OCI-M1 (cell line): ENCODE measurements at regions not wholly inside any gene's neighbourhood (a gene's known extent, or its start where the extent isn't known, plus 50 kb on each side); places are given as distances from the start of the nearest gene placed in this dataset.
"Not testable (repeated sequence)": the region's sequence is repeated elsewhere in the genome, so short reads cannot be mapped to it uniquely, and the experiment has no call there.

Experiments
- DNase-seq: peaks from one replicate; lab custom pipeline; 2025; lab: John Stamatoyannopoulos, UW

DNA sequence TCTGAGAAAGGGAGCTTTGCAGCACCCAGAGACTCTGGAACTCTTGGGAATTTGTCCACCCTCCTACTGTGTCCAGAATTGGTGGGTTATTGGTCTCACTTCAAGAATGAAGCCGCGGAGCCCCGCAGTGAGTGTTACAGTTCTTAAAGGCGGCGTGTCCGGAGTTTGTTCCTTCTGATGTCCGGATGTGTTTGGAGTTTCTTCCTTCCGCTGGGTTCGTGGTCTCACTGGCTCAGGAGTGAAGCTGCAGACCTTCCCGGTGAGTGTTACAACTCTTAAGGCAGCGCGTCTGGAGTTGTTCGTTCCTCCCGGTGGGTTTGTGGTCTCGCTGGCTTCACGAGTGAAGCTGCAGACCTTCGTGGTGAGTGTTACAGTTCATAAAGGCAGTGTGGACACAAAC is 824.7 kb downstream of the LRRTM4 start:
- DNase-seq, result not testable (repeated sequence)

DNA sequence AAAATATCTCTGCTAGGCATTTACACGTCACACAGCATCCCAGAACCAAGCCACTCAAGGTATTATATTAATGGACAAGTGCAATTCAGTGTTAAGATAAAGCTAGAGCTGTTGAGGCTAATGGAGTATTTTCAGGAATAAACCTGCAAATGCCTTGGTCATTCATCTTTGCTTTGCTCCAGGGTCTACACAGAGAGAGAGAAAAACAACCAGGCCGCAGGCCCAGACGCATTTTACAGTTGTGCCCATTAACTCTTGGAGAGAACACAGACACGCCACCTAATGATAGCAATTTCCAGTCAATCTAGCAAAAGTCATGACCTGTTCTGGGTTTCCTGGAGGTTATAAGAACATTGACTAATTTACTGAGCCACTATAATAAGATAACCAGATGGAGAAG is 829.3 kb downstream of the LRRTM4 start:
- no peak for DNase-seq

DNA sequence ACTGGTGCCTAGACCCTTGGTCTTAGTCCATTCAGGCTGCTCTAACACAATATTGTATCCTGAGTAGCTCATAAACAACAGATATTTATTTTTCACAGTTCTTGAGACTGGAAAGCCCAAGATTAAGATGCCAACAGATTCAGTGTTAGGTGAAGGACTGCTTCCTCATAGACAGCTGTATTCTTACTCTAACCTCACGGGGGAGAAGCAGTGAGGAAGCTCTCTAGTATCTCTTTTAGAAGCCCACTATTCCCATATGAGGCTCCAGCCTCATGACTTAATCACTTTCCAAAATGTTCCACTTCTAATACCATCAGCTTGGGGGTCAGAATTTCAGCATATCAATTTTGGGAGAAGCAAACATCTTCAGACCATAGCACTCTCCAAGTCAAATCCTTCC is 833.4 kb downstream of the LRRTM4 start:
- DNase-seq, result no peak

DNA sequence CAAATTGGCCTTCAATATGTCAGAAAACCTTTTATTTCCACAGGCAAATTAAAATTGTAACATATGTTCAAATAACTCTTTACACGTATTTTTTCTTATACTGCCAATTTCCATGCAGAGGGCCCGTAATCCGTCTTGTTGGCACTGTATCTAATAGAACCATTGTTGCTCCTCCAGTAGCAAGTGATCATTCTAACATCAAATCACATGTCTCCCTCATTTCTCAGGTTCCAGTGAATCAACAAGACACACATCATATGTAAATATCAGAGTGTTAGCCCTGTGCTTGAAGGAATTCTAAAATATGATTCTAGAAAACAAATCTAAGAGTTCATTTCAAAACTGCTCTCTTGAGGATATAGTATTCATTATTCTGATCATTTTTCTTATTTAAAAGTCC is 834.3 kb downstream of the LRRTM4 start:
- no peak for DNase-seq

DNA sequence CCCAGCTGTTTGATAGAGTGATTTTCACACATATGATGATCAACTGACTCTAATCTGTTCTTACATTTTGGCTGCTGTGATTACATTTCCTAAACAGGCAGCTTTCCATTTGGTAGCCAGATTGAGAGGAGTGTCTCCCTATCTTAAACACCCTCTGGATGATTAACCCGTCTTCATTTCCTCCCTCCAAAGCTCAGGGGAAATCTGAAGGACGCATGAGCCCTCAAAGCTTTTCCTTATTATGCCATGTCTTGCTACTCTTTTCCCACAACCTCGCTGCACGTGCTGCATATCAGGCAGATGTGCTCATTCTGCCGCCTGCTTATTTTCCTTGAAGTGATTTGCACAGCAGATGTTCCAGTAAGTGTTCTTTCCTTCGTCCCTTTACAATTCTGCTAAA is 837.4 kb downstream of the LRRTM4 start:
- no peak for DNase-seq

DNA sequence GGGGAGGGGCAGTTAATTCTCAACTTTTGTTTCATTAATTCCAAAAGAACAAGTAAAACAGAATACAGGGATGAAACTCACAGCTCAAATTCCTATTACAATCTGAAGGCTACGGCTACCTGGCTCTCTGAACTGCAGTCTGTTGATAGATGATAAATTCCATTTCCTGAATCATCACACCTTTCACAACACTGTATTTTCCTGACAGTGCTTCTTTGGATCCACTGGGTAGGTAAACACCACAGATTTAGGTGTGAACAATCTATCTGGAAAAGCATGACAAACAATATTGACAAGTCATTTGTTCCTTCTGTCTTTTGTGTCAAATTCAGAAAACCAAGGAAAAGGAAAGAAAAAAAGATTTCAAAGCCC is 843.2 kb downstream of the LRRTM4 start:
- DNase-seq, result no peak

DNA sequence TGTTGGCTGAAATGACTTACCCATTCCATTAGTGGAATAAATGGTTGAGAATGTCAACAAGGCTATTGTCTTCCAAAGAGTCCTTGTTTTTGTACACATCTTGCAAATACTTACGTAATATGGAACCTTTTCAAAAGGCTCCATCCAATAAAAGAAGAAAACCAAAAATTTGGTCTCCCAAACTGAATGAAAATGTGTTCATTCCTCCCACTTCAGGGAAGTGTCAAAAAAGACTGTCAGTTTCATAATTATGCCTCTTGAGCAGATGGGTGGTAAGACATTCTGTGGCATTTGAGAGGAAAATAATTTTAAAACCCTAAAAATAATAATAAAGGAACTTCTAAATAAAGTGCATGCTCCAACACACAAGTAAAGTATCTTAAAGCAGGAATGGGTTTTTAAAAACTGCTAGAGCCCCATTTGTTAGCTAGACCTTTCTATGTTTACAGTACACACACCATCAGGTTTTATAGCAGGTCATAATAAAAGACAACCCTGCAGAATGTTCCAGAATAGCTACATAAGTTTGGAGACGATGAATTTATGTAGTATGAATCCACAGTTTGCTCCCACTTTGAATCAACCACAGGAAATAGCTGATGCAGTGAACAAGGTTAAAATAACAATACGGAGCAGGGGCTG is 843.7 kb downstream of the LRRTM4 start:
- no peak for DNase-seq

DNA sequence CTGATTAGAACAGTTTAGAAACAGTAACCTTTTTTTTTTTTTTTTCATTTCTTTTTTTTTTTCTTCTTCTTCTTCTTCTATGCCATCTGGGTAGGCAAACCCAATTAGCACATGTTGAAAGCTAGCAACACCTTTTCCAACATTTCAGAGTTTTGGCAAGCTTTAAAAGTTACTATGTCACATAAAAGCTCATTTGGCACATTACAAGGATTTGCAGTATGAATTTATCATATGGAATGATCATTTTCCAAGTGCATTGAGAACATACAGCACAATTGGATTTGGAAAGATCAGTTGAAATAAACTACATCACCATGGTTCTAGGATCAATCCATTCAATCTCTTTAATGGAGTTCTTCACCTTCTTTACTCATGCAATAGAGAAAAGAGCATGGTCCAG is 847.0 kb downstream of the LRRTM4 start:
- no peak for DNase-seq

DNA sequence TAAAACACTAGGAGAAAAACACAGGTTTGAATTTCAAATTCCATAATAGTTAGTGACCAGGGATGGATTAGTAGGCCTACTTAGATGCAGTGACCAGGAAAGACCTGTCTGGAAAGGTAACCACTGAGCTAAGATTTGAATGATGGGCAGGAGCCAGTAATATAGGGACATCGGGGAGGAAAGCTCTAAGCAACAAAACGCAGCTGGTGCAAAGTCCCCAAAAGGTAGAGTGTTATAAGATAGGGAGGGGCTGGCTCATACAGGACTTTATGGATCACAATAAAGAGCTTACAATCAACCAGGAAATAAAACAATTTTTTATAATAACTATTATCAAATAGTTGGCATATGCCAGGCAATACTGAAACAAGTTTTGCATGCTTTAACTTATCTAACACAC is 849.4 kb downstream of the LRRTM4 start:
- DNase-seq, result no peak

DNA sequence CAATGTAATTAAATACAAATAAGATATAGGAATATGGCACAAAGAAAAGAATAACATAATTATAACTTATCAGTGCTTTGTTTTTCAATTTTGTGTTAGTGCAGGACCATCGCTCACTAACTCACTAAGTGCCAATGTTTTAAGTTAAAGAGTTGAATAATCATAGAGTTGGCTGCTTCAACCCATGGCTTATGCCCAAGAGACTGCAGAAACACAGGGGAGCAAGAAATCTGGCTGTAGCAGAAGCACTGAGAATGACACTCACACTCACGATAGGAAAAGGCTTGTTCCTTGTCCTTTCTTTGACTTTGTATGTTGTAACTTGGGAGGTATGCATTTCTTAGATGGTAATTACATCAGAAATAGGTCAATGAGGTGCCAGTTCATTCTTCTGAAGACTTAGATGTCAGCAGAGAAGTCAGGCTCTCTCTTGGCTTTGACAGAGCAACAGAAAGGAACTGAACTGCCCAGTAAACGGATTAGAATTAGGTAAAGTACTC is 852.2 kb downstream of the LRRTM4 start:
- no peak for DNase-seq

DNA sequence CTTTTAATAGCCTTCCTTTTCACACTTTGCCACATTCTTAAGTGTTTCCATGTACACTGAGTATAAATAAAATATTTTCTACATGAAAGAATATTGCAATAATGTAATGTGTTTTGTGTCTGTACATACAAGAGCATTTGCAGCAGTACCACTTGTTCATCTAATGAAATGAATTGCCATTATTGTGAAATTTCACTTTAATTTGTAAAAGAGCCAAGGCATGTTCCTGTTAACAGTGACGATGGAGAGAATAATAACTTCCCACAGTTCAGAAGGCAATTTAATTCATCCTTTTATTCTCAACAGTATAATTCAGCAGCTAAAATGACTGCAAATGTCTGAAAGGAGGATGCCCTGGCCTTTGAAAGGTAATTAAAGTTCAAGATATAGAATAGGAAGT is 853.9 kb downstream of the LRRTM4 start:
- DNase-seq, result no peak

DNA sequence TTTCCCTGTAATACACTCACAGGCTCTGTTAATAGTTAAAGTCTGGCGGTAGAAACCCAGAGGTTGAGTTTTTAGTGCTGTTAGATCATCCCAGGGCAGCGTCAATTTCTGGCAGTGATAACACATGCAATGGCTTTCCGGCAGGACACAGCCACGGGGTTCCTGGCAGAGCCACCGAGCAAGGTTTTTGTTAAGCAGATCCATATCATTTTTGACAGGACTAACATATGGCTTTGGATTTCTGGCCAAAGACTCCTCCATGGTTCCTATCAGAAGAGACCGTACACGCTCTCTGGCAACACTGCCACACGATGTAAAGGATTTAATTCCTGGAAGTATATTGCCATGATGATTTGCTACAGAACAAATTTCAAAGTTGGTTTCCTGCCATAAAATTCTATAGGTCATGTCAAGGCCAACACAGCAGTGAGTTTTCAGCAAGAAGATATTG is 854.3 kb downstream of the LRRTM4 start:
- peak; percentile 53 for DNase-seq

DNA sequence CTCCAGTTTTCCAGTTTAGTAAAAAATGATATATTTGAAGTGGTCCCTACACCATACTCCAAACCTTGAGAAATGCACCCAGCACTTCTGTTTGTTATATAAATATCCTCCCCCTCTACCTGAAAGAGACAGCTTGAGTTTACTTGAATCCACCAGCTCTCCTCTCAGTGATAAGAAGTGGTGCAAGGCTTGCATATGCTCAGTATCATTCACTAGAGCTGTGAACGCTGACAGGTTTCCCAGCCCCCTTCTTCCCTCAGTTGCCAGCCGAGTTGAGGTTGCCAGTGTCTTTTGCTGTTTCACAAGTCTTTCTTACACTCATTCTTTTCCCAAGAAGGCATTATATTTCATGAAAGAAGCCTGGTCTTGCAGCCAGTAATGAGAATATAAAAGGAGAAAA is 880.0 kb downstream of the LRRTM4 start:
- DNase-seq, result no peak

DNA sequence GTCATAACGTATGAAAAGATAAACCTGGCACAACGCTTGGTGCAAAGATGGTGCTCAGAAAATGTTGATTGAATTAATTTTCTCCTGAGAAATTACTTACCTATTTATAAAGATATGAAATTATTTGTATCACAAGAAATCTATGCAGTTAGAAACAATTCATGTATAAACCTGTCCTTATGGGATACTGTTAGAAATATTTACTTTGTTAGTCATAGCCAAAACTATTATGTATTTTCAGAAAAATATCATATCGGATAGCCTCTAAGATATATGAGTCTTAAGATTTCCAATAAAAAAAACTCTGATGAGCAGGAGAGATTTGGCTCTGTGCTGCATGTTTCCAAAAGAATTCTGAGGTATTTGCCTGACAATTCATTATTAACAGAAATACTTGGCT is 880.7 kb downstream of the LRRTM4 start:
- DNase-seq, result no peak

DNA sequence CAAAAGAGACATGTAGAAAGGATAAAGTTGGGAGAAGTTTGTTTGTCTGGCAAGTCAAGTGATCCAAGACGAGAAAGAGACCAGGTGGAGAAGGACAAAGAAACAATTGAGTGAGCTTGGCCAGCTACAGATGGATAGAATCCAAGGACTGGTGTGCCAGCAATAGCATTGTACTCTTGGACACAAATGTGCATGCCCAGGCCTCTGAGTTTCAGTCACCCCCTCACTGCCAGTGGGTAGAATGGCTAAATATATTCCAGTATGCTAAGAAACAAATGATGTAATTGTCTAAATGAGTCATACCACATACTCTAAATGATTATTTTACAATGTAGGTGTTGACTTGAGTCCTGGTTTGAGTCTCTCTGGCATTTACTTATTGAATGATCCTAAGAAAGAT is 881.3 kb downstream of the LRRTM4 start:
- no peak for DNase-seq

DNA sequence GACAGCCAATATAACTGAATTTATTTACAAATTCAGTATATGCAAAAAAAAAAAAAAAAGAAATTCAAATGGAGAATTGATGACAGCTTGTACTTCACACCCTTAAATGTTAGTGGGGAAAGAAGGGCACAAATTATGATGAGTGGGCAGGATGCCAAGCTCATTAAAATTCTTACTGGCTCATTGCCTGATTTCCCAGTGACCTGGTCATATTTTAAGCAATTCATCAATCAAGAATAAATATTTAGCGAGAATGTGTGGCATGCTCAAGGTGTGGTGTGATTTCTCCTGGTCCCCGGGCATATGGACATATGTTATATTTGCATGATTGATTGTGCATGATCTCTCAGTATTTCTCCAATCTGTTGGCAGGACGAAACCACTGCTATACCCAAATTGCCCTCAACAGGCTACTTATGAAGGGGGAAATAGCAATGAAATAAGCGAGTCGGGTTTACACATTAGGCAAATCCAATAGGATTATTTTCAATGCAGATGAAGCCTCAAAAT is 883.0 kb downstream of the LRRTM4 start:
- DNase-seq, result no peak

DNA sequence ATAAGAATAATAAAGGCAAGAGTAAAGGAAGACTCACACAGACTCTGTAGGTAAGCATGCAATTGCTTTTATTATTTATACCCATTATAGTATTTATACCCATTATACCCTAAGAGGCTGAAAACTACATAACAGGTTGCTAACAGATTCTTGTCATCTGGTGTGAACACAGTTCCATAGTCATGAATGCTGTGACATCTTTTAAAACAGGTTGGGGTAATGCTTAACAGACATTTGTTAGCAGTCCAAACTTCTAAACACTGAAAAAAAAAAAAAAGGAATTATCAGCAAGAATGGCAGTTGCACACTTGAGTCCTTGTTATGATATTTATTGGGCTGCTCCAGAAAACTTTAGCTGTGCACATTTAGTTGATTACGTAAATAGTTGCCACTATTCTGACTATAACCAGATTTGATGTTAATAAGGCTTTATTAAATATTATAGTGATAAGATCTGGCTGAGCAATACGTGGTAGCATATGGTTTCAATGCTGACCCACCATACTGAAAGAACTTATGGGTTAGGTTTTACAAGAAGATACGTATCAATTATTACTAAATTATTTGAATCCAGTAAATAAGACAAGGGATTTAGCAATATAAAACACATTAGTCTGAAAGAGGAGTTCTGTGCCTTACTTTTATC is 888.8 kb downstream of the LRRTM4 start:
- DNase-seq, result no peak

DNA sequence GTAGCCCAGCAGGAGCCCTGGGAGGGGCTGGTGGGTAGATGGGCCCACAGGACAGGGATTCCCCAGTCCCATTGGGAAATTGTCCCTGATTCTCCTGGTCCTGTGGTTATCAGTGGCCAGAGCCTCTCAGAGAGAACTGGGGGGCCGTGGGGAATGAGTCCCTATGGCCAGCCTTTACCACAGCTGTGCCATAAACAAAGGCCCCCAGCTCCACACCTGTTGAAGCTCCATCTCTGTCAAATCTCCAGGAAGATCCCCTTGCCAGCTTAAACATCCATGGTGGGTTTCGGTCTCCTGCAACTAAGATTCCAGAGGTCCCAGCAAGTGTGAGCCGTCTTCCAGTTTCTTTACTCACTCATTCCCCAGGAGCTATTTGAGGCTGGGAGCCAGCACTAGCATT is 897.1 kb downstream of the LRRTM4 start:
- no peak for DNase-seq

DNA sequence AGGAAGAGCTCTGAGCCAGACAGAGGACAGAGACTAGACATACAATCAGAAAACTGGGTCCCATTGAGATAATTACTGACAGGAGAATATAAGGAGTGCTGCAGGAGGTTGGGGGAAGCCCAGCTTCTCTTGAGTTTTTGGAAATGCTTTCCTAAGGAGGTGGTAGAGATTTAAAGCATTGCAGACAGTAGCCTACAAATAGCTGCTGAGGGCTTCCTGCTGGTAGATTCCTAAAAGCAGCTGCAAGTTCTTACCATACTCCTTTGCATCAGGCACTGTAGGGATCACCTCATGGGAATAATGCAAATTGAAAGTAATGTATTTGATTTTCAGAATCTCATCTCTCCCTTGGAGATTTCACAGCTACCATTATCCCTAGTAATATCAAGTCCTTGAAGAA is 902.6 kb upstream of the GCFC2 start:
- no peak for DNase-seq

DNA sequence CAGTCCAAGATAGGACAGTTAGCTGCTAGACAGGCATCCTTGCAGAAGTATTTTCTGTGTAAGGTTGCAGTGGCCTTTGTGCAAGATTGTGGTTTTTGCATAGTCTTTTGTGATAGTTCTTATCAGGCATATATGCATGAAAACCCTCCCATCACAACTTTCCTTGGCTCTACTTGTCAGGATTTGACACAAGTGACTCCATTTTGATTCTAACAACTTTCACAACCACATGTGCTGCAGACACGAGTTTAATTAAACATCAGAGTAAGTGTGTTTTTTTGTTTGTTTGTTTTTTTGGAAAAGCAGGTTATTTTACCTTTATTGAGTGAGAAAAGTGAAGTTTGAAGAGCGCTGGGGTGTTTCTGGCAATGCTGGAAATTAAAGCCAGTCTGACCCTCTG is 902.0 kb upstream of the GCFC2 start:
- DNase-seq, result no peak

DNA sequence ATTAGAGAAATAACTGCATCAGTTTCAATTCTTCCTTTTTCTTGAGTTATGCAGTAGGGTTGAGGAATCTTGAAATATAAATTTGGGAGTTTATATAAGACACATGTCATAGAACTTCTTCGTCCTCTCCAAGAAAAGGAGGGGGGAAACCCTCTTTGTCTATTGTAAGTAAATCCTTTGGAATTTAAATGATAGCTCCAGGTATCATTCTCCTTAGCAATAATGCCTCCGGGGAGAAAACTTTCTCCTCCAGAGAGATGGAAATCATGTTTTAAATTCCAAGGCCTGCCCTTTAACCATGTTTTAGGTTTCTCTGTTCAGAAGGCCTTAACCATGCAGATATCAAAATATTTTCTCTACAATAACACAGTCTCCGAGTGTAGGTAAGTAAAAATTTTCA is 899.7 kb upstream of the GCFC2 start:
- no peak for DNase-seq

DNA sequence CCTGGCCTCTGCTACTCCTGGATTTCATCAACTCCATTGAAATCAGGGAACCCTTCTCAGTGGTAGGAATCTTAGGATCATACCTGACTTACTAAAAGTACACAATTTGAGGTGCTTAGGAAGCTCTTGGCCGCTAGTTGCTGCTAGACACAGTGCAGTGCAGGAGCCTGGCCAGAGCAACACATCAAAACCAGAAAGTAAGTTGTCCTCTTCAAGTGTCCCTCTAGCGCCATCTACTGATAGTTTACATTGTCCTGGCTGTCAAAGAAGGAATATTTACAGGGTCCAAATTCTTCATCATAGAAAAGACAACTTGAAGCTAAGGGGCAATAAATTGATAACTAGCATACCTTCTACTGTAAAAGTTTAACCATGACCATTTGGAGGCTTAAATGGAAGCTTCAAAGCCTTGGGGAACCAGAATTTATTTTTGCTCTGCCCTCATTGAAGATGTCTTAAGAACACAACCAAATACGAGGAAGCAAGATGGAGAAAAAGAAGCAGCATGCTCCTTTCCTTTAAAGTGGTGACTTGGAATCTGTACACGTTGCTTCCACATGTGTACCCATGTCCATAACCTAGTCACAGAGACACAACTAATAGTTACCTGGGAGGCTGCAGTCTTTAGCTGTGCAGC is 889.1 kb upstream of the GCFC2 start:
- DNase-seq, result peak; percentile 83

DNA sequence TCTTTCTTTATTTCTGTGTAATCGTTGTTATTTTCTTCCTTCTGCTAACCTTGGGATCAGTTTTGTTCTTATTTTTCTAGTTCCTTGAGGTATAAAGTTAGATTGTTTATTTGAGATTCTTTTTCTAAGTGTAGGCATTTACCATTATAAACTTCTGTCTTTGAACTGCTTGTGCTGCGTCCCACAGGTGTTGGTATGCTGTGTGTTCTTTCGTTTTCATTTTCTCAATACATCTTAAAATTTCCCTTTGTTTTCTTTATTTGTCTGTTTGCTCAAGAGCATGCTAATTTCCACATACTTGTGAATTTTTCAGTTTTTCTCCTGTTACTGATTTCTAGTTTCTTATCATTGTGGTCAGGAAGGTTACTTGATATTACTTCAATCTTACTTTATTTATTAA is 873.8 kb upstream of the GCFC2 start:
- DNase-seq, result no peak
